Astrocyte (in vitro differentiated cells and primary cell): ENCODE measurements at regions not wholly inside any gene's neighbourhood (a gene's known extent, or its start where the extent isn't known, plus 50 kb on each side); places are given as distances from the start of the nearest gene placed in this dataset.

Source experiments
- EZH2 ChIP-seq: IDR thresholded peaks from 2 replicates; pipeline ENCODE4 v1.6.1; 2012; ENCODE audit warnings: mild to moderate bottlenecking, low read length, inconsistent platforms; ENCODE audit not compliant: insufficient read depth
- TF ChIP-seq, protein P1 (sequence below): IDR thresholded peaks from 2 replicates; pipeline ENCODE4 v1.5.1; 2011; ENCODE audit warnings: low read depth, mild to moderate bottlenecking, inconsistent platforms, low read length, moderate library complexity; ENCODE audit not compliant: insufficient read depth

DNA sequence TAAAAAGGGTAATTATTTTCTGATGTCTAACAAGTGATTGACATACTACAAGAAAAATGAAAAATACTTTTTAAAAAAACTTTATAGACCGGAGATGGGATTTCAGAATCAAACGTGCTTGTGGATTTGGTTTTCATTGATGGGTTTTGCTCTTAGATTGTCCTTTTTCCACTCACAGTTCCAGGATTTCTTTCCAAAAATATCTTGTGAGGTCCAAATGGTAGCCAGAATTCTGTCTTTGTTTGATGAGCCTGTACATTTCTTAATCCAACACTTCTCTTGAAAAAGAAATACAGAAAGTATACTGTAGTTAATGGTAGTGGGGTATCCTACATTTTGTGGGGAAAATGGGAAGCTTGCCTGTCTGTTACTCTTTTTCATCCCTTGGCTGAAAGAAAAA lies 329.3 kb downstream of the KCNJ2 start:
- TF ChIP-seq, protein P1, sequence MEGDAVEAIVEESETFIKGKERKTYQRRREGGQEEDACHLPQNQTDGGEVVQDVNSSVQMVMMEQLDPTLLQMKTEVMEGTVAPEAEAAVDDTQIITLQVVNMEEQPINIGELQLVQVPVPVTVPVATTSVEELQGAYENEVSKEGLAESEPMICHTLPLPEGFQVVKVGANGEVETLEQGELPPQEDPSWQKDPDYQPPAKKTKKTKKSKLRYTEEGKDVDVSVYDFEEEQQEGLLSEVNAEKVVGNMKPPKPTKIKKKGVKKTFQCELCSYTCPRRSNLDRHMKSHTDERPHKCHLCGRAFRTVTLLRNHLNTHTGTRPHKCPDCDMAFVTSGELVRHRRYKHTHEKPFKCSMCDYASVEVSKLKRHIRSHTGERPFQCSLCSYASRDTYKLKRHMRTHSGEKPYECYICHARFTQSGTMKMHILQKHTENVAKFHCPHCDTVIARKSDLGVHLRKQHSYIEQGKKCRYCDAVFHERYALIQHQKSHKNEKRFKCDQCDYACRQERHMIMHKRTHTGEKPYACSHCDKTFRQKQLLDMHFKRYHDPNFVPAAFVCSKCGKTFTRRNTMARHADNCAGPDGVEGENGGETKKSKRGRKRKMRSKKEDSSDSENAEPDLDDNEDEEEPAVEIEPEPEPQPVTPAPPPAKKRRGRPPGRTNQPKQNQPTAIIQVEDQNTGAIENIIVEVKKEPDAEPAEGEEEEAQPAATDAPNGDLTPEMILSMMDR, result no peak
- TF ChIP-seq EZH2, result no peak
